HG03575 (cell line): ENCODE measurements at regions not wholly inside any gene's neighbourhood (a gene's known extent, or its start where the extent isn't known, plus 50 kb on each side); places are given as distances from the start of the nearest gene placed in this dataset.

Experiments
- ATAC-seq: cut with Tn5 transposase; IDR thresholded peaks from one replicate; pipeline ENCODE4 v1.9.1; 2021; ENCODE audit not compliant: unreplicated experiment, insufficient number of reproducible peaks, low FRiP score; ENCODE audit errors: extremely low read depth

- no peak for ATAC-seq
These were observed 143.4 kb upstream of the SOX4 start for GRCh38 chr6:21450149-21450548.

- ATAC-seq, result no peak
These were observed 142.9 kb upstream of the SOX4 start for GRCh38 chr6:21450628-21451027.

GRCh38 chr6:21451546-21452013, 142.0 kb upstream of the SOX4 start:
- no peak for ATAC-seq

DNA sequence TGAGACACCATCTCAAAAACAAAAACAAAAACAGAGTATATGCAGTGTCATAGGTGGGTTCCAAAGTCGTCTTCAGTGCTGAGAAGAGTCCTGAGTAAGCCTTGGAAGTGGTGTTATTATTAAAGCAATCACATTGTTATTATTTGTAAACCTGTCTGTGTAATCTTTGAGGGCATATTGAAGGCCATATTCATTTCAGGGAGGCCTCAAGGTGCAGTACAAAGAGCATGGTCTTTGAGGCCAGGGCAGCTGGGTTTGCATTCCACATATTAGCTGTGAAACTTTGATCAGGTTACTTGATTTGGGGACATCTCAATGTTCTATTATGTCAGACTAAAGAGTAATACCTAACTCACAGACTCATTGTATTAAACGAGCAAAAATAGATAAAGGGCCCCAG, 139.3 kb upstream of the SOX4 start:
- ATAC-seq, result no peak

- ATAC-seq, result no peak
These were observed 138.5 kb upstream of the SOX4 start for GRCh38 chr6:21455071-21455470.

- no peak for ATAC-seq
These were observed 135.9 kb upstream of the SOX4 start for GRCh38 chr6:21457647-21458046.

DNA sequence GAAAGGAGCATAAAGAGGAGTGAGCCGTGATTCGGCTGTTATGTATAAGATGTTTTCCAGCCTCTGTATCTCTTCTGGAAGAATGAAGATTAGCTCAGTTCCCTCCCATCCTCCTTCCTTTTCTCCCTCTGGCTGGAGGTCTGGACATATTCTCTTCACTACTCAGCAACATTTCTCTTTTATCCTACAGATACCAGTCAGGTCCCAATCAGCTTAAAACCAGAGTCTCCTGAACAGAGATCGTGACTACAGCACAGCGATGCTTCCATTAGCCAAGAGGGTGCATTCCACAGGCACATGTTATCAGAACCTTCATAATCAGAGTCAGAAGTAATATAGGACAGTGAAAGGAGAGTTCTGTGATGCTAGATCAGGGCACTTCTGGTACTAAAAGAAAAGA, 133.9 kb upstream of the SOX4 start:
- no peak for ATAC-seq

DNA sequence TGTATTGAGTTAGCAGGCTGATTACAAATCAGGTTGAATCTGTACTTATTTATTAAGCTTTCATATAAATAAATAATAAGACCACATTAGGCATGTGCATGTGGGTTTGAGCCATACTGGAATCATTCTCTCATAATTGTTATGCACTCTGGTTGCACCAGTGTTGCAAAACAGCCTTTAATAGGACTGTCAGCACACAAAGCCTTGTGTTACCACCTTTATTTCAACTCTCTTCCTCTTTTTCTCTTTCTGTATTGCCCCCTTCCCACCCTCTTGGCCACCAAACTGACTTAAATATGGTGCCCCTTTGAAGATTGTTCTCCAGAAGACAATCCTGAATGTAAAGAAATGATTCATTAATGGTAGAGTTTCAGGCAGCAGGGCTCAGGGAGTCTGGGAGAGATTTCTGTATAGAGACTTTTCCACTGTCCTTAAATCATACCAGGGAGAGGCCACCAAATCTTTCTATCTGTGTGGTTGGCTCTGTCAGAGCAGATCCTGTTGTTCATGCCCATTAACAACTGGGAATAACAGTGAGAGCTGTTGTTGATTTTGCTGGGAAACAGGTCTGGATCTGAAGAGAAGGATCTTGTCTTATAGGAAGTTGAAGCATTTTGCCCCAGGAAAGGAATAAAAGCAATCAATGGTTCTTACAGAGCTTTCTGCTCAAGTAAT, 131.6 kb upstream of the SOX4 start:
- no peak for ATAC-seq

GRCh38 chr6:21462519-21462852, 131.1 kb upstream of the SOX4 start:
- ATAC-seq, result no peak

DNA sequence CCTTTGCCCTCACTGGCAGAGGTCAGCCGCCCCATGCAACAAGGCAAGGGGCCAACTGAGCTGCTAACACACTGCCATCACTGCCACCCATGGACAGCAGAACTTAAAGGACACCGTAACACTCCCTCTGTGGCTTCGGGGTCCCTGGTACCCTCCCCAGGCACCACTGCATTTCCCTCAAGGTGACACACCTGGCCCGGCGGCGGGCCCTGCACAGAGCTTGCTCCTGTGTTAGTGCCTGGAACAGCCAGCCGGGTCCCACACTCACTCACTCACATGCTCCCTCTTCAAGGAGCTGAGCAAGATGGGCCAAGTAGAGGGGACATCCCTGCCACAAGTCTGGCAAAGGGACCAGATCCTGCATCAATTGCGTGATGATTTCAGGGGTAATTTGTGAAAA, 126.5 kb upstream of the SOX4 start:
- no peak for ATAC-seq

GRCh38 chr6:21468461-21468860, 125.1 kb upstream of the SOX4 start:
- ATAC-seq, result no peak

- no peak for ATAC-seq
These were observed 124.3 kb upstream of the SOX4 start for GRCh38 chr6:21469213-21469612.

DNA sequence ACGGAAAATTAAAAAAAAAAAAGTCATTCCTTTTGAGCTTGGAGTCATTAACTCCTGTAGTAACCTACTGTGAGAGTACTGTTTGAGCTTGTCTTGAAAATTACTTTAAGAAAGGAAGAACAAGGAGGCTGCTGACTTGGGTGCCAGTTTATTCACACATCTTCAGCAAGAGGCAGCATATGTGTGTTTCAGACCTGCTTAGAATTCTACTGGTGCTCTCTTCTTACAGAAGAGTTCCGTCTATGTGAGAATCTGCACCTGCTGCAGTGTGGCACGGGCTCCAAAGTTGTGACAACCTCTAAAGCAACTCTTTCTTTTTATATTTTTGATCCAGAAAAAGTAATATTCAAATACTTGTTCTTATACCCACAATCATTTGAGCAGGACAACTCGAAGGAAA, 117.4 kb upstream of the SOX4 start:
- ATAC-seq, result no peak

GRCh38 chr6:21478411-21478810, 115.1 kb upstream of the SOX4 start:
- no peak for ATAC-seq

DNA sequence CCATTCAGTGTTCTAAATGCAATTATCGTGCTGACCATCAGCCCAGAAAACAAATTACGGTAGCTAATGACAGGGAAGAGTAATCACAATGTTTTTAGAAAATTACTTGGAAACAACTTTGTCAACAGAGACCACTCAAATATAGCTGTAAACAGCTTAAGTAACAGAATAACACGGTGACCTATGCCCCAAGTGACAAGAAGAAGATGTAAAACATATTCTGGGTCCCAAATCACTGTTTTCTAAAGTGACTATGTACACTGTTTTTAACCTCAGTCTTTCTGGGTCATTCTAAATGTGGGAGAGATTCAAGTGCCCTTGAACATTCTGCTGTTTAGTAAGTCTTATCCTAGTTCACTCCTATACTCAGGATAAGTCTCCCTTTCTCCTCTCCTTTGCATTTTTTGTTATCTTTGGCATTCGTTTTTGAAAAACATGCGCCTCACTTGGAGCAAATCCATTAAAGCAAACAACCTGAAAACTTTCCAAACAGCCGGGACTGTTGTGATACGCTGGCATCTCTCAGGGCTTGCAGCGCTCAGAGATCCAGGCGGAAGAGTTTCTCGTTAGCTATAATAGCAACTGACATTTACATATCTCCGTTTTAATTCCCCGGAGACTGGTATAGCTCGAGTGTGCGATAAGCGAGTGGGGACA, 114.5 kb upstream of the SOX4 start:
- no peak for ATAC-seq

- no peak for ATAC-seq
These were observed 107.4 kb upstream of the SOX4 start for GRCh38 chr6:21486115-21486514.

- no peak for ATAC-seq
These were observed 103.7 kb upstream of the SOX4 start for GRCh38 chr6:21489826-21490225.

DNA sequence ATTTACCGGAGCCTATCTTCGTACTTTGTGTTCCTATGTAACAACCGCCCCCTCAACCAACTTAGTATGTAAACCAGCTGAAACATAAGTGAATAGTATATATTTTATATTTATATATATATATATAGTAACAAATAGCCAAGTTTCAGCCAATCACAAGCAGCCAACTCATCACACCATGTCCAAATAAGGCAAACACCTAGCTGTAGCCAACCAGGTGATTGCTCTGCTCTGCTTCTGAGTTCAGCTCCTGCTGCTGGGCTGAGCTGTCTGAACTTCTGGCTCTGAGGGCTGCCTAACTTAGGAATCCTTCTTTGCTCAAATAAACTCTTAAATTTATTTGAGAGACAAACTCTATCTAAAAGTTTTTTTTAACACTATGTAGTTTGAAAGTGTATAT, 101.6 kb upstream of the SOX4 start:
- no peak for ATAC-seq

DNA sequence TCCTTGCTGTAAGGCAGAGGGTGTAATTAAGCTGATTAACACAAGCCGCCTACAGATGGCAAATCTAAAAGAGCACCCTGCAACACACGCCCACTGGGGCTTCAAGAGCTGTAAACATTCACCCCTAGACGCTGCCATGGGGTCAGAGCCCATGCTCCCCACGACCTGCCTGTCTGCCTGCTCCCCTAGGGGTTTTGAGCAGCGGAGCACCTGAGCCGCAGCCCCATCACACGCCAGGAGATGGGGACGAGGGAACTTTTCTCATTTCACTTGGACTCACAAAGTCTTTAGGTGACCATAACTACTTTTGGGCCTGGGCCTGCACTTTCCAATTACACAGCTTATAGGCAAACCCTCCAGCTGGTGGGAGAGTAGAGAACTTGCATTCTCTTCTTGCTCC, 99.0 kb upstream of the SOX4 start:
- ATAC-seq, result no peak

DNA sequence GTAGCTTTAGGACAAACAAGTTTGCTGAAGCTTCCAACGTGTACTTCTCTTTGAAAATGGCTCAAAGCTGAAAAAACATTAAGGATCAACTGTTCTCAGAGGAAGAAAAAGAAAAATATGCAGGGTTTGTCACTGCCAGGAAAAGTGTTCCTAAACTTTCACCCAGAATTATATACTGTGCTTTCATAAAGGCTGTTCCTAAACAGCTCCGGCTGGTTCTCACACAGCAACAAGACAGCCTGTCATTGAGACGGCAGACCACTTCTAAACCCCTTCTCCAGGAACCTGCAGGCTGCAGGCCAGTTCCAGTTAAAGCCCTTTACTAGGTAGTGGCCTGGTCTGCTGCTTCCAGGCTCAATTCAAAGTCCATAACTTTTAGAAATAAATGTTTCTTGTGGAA, 97.4 kb upstream of the SOX4 start:
- no peak for ATAC-seq

DNA sequence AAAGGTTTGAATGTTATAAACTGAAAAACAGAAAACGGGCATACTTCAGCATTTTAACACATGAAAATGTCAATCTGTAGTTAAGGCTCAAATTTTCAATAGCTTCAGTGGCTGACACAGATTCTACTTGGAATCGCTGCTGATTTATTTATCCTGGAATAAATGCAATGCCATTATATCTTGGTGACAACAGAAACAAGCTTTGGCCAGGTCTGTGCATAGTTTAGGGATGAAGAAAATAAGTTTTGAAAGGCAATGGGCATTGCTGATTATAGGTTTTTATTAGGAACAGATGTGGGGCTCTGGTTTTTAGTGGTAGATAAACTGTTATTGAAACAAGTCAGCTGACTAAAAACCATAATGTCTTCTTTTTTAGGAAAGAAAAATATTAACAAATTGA, 96.8 kb upstream of the SOX4 start:
- ATAC-seq, result no peak
